ENCODE measurements at regions not wholly inside any gene's neighbourhood (a gene's known extent, or its start where the extent isn't known, plus 50 kb on each side); places are given as distances from the start of the nearest gene placed in this dataset.
"Not testable (repeated sequence)": the region's sequence is repeated elsewhere in the genome, so short reads cannot be mapped to it uniquely, and the experiment has no call there.

- no peak for DNase-seq (ENCODE audit: low read depth)
These were observed 126.9 kb downstream of the MRPL14 start for GRCh38 chr6:44000164-44000842.

- DNase-seq (ENCODE audit: low read depth), result no peak
These were observed 127.6 kb downstream of the MRPL14 start for GRCh38 chr6:43999628-44000027.

DNA sequence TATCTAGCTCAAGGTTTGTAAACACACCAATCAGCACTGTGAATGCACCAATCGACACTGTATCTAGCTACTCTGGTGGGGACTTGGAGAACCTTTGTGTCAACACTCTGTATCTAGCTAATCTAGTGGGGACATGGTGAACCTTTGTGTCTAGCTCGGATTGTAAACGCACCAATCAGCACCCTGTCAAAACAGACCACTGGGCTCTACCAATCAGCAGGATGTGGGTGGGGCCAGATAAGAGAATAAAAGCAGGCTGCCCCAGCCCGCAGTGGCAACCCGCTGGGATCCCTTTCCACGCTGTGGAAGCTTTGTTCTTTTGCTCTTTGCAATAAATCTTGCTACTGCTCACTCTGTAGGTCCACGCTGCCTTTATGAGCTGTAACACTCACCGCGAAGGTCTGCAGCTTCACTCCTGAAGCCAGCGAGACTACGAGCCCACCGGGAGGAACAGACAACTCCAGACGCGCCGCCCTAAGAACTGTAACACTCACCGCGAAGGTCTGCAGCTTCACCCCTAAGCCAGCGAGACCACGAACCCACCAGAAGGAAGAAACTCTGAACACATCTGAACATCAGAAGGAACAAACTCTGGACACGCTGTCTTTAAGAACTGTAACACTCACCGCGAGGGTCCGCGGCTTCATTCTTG lies 128.5 kb downstream of the MRPL14 start:
- DNase-seq (ENCODE audit: low read depth), result not testable (repeated sequence)

- not testable (repeated sequence) for DNase-seq (ENCODE audit: low read depth)
These were observed 129.2 kb downstream of the MRPL14 start for GRCh38 chr6:43997990-43998585.

GRCh38 chr6:43997345-43997677 lies 129.9 kb downstream of the MRPL14 start:
- no peak for DNase-seq (ENCODE audit: low read depth)

DNA sequence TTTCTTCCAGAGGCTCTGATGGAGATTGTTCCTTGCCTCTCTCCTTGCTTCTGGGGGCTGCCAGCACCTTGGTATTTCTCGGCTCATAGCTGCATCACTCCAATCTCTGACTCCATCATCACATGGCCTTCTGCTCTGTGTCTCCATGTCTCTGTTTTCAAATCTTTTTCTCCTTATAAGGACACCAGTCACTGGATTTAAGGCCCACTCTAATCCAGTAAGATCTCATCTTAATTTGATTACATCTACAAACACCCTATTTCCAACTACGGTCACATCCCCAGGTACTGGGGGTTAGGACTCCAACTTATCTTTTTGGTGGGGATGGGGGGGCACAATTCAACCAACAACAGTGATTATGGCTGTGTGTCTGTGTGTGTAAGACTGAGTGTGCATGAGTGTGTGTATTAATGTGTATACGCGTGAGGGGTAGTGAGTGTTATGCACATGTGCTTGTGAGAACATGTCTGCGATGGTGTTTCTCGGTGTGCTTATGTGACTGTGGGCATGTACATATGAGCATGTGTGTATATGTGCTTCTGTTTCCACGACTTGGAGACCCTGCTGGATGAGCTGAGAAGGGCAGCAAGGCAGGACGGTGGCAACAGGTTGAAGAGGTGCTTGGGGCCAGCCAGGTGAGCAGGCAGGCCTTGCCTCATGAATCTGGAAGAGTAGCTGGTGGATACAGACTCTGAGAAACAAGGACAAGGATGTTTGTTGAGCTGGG lies 130.5 kb downstream of the MRPL14 start:
- DNase-seq (ENCODE audit: low read depth), result no peak

DNA sequence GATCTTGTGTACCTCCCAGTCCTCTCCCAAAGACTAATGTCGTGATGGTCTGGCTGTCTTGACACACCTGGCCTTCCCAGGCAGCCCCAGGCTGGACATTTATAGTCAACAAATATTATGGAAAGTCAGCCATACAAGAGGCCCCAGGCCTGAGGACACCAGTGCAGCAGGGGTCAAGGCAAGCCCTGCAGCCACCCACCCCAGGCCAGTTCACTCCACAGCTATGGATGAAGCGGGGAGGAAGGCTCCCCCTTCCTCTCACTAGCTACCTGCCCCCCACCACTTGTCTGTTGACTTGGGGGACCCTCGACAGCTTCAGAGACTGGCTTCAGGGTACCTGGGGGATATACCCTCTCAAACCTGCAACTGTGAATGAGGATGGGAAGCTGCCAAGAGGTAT lies 132.1 kb downstream of the MRPL14 start:
- DNase-seq (ENCODE audit: low read depth), result no peak

- DNase-seq (ENCODE audit: low read depth), result no peak
These were observed 133.2 kb downstream of the MRPL14 start for GRCh38 chr6:43993881-43994523.

GRCh38 chr6:43992783-43993644 lies 134.2 kb downstream of the MRPL14 start:
- no peak for DNase-seq (ENCODE audit: low read depth)

DNA sequence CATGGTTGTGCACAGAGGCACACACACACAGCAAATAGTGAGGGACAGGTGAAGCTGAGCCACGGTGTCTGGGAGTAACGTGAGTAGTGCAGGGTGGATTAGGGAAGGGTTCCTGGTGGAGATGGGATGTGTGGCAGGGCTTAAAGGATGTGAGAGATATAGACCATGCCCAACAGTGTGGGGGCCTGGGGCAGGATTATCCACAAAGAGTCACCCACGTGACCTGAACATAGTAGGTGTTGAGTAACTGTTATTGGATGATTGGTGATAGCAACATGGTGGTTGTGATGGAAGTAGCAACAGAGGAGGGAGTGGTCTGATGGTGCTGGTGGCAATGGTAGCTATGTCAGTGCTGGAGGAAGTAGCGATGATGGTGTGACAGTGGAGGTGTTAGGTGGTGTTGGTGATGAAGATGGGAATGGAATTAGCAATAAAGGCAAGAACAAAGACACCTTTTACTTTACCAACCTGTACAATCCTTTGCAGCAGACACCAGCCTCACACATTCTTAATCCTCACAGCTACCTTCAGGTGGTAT lies 135.1 kb downstream of the MRPL14 start:
- no peak for DNase-seq (ENCODE audit: low read depth)

DNA sequence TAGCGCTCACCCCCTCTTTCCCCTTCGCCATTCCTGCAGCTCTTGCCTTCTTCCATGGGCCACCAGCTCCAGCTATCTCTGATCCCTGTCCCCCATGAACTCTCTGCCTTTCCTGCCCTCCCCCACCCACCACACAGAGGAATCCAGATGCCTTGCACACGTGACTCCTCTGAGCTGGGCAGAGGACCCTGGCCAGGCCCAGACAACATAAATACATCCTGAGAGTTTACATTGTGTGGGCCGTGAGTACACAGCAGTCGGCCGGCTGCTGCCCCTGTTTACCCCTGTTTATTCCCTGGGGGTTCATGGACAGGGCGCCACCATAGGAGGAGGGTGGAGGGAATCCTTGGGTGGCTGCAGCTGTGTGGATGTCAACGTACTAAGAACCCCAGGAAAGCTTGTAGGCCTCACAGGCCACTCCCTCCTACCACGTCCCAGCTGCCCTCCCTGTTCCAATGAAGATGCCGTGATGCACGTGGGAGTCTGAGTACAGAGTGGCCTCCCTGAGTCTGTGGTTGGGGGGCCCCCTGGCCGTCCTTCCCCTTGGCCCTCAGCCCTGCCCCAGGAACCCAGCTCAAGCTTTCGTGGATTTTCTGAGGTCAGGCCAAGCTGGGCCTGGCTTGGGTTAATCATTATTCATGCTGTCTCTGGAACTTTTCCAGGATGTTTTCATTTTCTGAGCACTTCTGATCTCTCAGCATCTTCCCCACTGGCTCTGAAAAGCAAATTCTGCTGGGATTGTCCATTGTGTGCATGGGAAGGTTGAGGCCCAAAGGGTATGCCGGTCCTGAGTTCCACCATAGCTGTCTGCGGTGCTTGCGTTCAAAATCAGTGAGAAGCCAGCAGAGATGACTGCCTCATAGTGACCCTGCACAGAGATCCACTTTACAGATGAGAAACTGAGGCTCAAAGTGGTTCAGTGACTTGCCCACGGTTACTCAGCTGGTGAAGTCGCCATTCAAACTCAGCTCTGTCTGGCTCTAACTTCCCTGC lies 136.3 kb downstream of the MRPL14 start:
- DNase-seq (ENCODE audit: low read depth), result peak; percentile 94

GRCh38 chr6:43990275-43990626 lies 137.0 kb downstream of the MRPL14 start:
- DNase-seq (ENCODE audit: low read depth), result peak; percentile 29

DNA sequence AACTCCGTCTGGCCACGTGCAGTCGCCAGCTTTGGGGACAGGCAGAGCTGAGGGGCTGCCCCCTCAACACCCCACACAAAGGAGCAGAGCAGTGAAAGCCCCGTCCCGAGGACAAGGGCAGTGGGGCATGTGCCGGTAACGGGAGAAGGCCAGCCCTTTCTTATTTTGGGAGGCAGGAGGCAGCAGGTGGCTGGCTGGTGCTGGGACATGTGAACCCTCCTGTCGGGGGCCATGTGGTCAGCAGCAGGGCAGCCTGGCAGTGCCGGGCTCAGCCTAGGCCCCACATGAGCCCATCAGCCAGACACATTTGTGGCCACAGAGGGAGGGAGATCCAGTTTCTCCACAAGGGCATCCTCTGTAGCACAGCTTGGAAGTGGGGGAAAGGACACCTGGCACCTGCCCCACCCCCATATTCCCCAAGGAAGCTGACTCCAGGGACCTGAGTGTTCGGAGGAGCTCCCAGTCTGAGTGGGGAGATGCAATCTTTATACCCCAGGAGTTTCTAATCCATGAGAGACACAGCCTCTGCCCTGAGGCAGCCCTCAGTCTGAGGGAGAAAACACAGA lies 137.6 kb downstream of the MRPL14 start:
- DNase-seq (ENCODE audit: low read depth), result no peak

- no peak for DNase-seq (ENCODE audit: low read depth)
These were observed 138.5 kb downstream of the MRPL14 start for GRCh38 chr6:43988801-43989200.

GRCh38 chr6:43987838-43988439 lies 139.3 kb downstream of the MRPL14 start:
- no peak for DNase-seq (ENCODE audit: low read depth)

DNA sequence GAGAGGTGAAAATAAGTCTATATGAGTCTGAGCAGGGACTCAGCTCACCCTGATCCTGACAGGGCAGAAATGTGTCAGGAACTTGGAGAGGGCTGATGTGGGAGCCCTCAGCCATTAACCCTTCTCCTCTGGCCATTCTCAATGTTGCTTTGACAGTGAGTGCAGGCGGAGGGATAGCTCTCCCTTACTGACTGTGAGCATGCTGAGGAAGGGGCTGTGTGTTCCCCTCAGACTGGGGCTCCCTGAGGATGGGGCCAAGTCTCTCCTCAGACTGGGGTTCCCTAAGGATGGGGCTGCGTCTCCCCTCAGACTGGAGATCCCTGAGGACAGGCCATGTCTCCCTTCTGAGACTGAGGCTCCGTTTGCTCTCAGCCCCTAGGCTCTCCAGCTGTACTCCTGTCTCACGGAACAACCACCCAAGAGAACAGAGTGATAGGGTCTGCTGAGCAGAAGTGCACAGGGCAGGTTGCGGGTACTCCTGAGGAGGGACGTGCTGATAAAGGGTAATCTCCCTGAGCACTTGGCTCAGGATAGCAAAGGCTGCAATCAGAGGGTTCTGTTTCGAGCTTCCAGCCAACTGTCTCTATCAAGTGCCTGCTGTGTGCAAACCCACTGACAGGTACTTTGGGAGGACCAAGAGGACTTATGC lies 141.0 kb downstream of the MRPL14 start:
- DNase-seq (ENCODE audit: low read depth), result no peak

GRCh38 chr6:43985329-43985728 lies 141.9 kb downstream of the MRPL14 start:
- no peak for DNase-seq (ENCODE audit: low read depth)
